ENCODE measurements at regions not wholly inside any gene's neighbourhood (a gene's known extent, or its start where the extent isn't known, plus 50 kb on each side); places are given as distances from the start of the nearest gene placed in this dataset.

DNA sequence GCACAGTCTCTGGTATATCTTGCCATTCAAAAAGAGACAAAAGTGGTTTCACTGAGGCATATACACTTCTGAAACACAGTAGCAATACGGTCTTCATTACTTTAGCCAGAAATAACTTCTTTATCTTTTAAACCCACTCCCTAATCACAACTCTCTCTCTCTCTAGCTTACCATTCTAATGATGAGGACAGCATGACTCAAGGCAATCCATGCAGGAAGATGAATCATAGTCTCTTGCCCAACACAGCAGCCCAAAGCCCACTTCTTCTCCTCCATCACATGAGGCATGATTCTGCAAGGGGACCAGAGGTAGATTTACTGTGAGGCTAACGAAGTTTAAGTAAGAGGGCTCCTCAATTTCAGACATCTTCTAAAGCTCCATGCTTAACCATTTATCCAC, 285.0 kb upstream of the NR5A2 start:
- H3K27me3 ChIP-seq (ENCODE audit: control insufficient read depth in 2 of 2, insufficient read depth in 2 of 2, low read length in 2 of 2) = no peaks in the 10 kb centered on the region
- H3K4me1 ChIP-seq (ENCODE audit: control insufficient read depth in 2 of 2, insufficient read depth in 2 of 2, low read length in 2 of 2) = no peaks in the 10 kb centered on the region
- H3K27ac ChIP-seq (ENCODE audit: low read depth in 2 of 2, low read length in 2 of 2) = no peak overlapping the region
- no peaks in the 10 kb centered on the region for H3K36me3 ChIP-seq (ENCODE audit: control insufficient read depth in 2 of 2, insufficient read depth in 2 of 2, low read length in 2 of 2)
- H3K9ac ChIP-seq (ENCODE audit: low read depth in 1 of 2, low read length in 2 of 2) = no peak overlapping the region
- no peaks in the 10 kb centered on the region for H3K9me3 ChIP-seq (ENCODE audit: control insufficient read depth in 2 of 2, low read length in 2 of 2)
- no peak overlapping the region for H3K4me3 ChIP-seq (ENCODE audit: low read length in 2 of 2)

DNA sequence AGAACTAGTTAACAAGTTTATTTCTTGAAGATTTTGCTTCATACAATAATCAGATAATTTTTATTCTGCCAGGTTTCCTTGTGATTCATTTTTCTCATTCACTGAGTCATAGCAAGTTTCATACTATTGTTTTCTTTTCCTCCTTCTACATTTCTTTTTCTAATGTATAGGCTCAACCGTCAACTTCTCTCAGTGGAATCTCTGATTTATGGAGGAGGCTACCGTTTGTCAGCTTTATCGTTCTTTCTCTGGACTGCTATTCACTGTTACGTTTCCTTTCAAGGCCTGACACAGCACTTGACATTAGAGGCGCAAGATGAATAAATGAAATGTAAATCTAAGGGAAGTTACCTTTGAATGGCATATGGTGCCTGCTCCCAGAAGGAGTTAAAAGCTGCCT, 284.3 kb upstream of the NR5A2 start:
- no peak overlapping the region for H3K9ac ChIP-seq (ENCODE audit: low read depth in 1 of 2, low read length in 2 of 2)
- H3K4me3 ChIP-seq (ENCODE audit: low read length in 2 of 2) = no peak overlapping the region
- no peaks in the 10 kb centered on the region for H3K4me1 ChIP-seq (ENCODE audit: control insufficient read depth in 2 of 2, insufficient read depth in 2 of 2, low read length in 2 of 2)
- H3K9me3 ChIP-seq (ENCODE audit: control insufficient read depth in 2 of 2, low read length in 2 of 2) = no peaks in the 10 kb centered on the region
- H3K27ac ChIP-seq (ENCODE audit: low read depth in 2 of 2, low read length in 2 of 2) = no peak overlapping the region
- no peaks in the 10 kb centered on the region for H3K27me3 ChIP-seq (ENCODE audit: control insufficient read depth in 2 of 2, insufficient read depth in 2 of 2, low read length in 2 of 2)
- H3K36me3 ChIP-seq (ENCODE audit: control insufficient read depth in 2 of 2, insufficient read depth in 2 of 2, low read length in 2 of 2) = no peaks in the 10 kb centered on the region

DNA sequence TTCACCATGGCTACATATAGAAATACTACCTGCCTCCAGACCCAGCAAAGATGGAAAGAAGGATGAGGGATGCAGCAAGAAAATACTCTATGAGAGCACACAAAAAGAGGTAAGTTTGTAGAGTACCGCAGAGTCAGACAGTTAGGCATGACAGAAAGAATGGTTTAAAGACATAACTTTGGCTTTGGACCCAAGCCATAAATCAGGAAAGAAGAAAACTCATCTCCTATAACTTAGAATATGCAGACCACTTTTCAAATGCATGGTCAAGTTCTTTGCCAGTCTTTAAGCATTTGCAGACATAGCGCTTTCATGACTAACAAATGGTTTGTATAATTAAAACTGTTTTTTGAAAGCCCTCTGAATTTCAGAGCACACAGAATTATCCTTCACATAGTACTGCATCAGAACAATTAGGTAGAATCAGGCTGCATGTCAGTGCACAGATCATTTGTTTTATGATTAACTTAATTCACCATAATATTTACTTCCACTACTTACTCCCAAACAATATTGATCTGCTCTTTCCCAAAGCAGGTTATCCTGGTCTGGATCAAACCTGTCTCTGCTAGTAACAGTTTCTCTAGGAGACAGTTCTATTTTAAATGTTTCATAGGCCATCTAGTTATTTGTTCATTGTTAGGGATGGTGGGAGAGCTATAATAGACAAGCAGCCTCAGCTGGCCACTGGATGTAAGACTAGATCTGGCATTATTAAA, 280.7 kb upstream of the NR5A2 start:
- Histone ChIP-seq H3K36me3 (ENCODE audit: control insufficient read depth in 2 of 2, insufficient read depth in 2 of 2, low read length in 2 of 2) (no peaks in the 10 kb centered on the region), H3K27ac (ENCODE audit: low read depth in 2 of 2, low read length in 2 of 2) (no peak overlapping the region), H3K27me3 (ENCODE audit: control insufficient read depth in 2 of 2, insufficient read depth in 2 of 2, low read length in 2 of 2) (no peaks in the 10 kb centered on the region), H3K9me3 (ENCODE audit: control insufficient read depth in 2 of 2, low read length in 2 of 2) (no peaks in the 10 kb centered on the region), H3K9ac (ENCODE audit: low read depth in 1 of 2, low read length in 2 of 2) (no peak overlapping the region), H3K4me3 (ENCODE audit: low read length in 2 of 2) (no peak overlapping the region), H3K4me1 (ENCODE audit: control insufficient read depth in 2 of 2, insufficient read depth in 2 of 2, low read length in 2 of 2) (no peaks in the 10 kb centered on the region)

DNA sequence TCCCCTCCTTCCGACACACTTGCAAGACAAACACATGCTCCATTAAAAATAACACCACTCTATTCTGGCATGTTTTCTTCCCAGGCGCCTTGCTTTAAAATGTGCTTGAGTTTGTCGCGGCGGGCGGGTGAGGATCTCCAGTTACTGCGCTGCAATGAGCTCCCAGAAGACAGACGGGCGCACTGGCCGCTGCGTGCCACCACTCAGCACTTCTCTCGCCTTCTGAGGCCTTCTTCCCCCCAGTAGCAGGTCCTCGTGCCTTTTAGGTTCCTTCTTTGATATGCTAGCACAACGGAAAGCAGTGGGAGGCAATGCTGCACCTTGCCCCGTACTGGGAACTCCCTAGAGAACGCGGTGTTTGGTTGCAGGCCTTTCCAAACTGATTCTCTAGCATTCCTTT, 279.5 kb upstream of the NR5A2 start:
- H3K9ac ChIP-seq (ENCODE audit: low read depth in 1 of 2, low read length in 2 of 2) = no peak overlapping the region
- no peak overlapping the region for H3K27ac ChIP-seq (ENCODE audit: low read depth in 2 of 2, low read length in 2 of 2)
- H3K4me1 ChIP-seq (ENCODE audit: control insufficient read depth in 2 of 2, insufficient read depth in 2 of 2, low read length in 2 of 2) = no peaks in the 10 kb centered on the region
- H3K4me3 ChIP-seq (ENCODE audit: low read length in 2 of 2) = no peak overlapping the region
- H3K27me3 ChIP-seq (ENCODE audit: control insufficient read depth in 2 of 2, insufficient read depth in 2 of 2, low read length in 2 of 2) = no peaks in the 10 kb centered on the region
- H3K9me3 ChIP-seq (ENCODE audit: control insufficient read depth in 2 of 2, low read length in 2 of 2) = no peaks in the 10 kb centered on the region
- no peaks in the 10 kb centered on the region for H3K36me3 ChIP-seq (ENCODE audit: control insufficient read depth in 2 of 2, insufficient read depth in 2 of 2, low read length in 2 of 2)

DNA sequence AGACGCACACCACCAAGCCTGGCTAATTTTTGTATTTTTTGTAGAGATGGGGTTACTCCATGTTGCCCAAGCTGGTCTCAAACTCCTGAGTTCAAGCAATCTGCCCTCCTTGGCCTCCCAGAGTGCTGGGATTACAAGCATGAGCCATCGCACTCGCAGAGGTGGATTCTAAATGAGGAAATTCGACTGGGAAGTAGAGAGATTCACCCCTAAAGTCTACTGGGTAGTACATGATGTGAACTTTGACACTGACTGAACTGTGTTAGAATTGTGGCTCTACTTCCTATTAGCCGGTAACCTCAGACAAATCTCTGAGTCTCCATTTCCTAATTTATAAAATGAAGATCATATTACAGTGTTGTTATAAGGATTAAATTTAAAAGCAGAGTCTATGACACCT, 276.0 kb upstream of the NR5A2 start:
- Histone ChIP-seq H3K27ac (ENCODE audit: low read depth in 2 of 2, low read length in 2 of 2) (no peak overlapping the region), H3K36me3 (ENCODE audit: control insufficient read depth in 2 of 2, insufficient read depth in 2 of 2, low read length in 2 of 2) (no peaks in the 10 kb centered on the region), H3K4me1 (ENCODE audit: control insufficient read depth in 2 of 2, insufficient read depth in 2 of 2, low read length in 2 of 2) (no peaks in the 10 kb centered on the region), H3K27me3 (ENCODE audit: control insufficient read depth in 2 of 2, insufficient read depth in 2 of 2, low read length in 2 of 2) (no peaks in the 10 kb centered on the region), H3K9ac (ENCODE audit: low read depth in 1 of 2, low read length in 2 of 2) (no peak overlapping the region), H3K4me3 (ENCODE audit: low read length in 2 of 2) (no peak overlapping the region), H3K9me3 (ENCODE audit: control insufficient read depth in 2 of 2, low read length in 2 of 2) (no peaks in the 10 kb centered on the region)

DNA sequence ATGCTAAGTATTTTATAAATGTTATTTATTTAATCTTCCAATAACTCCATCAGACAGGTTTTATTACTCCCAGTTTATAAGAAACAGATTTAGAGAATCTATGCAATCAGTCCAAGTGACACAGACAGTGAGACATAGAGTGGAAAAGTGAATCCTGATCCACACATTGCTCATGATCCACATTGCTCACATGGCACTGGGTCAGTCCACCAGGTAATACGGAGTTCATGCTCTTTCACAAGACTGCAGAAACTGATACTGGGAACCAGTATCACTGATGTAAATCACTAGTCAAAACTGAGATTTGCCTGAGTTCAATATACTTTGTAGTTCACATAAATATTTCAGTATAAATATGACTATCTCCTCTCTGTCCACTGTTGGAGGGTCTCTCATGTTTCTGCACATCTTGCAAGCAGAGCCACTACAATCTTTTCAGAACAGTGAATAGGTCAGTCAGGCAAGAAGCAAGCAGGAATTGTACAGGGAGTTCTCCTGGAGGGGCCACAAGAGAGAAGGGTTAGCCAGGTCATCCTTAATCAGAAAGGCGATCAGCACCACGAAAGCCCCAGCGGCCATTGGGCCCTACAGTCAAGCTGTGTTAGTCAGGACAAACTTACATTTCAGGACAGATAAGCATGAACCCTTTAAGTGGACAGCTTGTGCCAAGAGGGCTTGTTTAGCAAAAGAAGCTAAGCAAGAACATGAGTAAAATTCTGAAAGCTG, 275.4 kb upstream of the NR5A2 start:
- Histone ChIP-seq H3K9me3 (ENCODE audit: control insufficient read depth in 2 of 2, low read length in 2 of 2) (no peaks in the 10 kb centered on the region), H3K27me3 (ENCODE audit: control insufficient read depth in 2 of 2, insufficient read depth in 2 of 2, low read length in 2 of 2) (no peaks in the 10 kb centered on the region), H3K27ac (ENCODE audit: low read depth in 2 of 2, low read length in 2 of 2) (no peak overlapping the region), H3K36me3 (ENCODE audit: control insufficient read depth in 2 of 2, insufficient read depth in 2 of 2, low read length in 2 of 2) (no peaks in the 10 kb centered on the region), H3K4me1 (ENCODE audit: control insufficient read depth in 2 of 2, insufficient read depth in 2 of 2, low read length in 2 of 2) (no peaks in the 10 kb centered on the region), H3K9ac (ENCODE audit: low read depth in 1 of 2, low read length in 2 of 2) (no peak overlapping the region), H3K4me3 (ENCODE audit: low read length in 2 of 2) (no peak overlapping the region)

DNA sequence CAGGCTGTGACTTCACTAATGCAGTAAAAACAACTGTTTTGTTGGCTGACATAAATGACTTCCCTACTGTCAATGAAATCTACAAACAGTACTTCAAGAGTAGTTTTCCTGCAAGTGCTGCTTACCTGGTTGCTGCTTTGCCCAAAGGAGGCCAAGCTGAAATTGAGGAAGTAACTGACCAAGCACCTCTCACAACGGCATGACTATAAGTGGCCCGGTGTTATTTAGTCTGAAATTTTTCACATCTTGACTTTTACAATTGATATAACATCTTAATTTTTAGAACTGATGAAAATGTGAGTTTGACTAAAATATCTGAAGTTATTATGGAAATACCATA, 274.9 kb upstream of the NR5A2 start:
- Histone ChIP-seq H3K27ac (ENCODE audit: low read depth in 2 of 2, low read length in 2 of 2) (no peak overlapping the region), H3K9ac (ENCODE audit: low read depth in 1 of 2, low read length in 2 of 2) (no peak overlapping the region), H3K36me3 (ENCODE audit: control insufficient read depth in 2 of 2, insufficient read depth in 2 of 2, low read length in 2 of 2) (no peaks in the 10 kb centered on the region), H3K27me3 (ENCODE audit: control insufficient read depth in 2 of 2, insufficient read depth in 2 of 2, low read length in 2 of 2) (no peaks in the 10 kb centered on the region), H3K4me3 (ENCODE audit: low read length in 2 of 2) (no peak overlapping the region), H3K9me3 (ENCODE audit: control insufficient read depth in 2 of 2, low read length in 2 of 2) (no peaks in the 10 kb centered on the region), H3K4me1 (ENCODE audit: control insufficient read depth in 2 of 2, insufficient read depth in 2 of 2, low read length in 2 of 2) (no peaks in the 10 kb centered on the region)

DNA sequence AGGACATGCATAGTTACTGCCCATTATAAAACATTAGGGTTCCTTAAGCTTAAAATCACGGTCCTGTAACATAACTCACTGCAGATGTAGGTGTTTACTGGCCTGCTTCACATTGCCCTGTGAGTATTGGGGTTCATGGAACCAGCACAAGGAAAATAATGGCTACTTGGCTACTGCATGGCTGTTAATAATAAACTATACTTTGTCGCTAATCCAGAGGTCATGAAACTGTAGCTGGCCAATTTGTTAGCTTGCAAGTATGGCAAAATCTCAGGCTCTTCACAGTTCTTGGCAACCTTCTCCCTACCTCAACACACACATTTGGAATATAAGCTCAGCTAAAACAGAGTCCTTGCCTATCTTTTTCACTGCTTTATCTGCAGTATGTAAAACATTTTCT, 274.0 kb upstream of the NR5A2 start:
- Histone ChIP-seq H3K9ac (ENCODE audit: low read depth in 1 of 2, low read length in 2 of 2) (no peak overlapping the region), H3K27ac (ENCODE audit: low read depth in 2 of 2, low read length in 2 of 2) (no peak overlapping the region), H3K36me3 (ENCODE audit: control insufficient read depth in 2 of 2, insufficient read depth in 2 of 2, low read length in 2 of 2) (no peaks in the 10 kb centered on the region), H3K4me1 (ENCODE audit: control insufficient read depth in 2 of 2, insufficient read depth in 2 of 2, low read length in 2 of 2) (no peaks in the 10 kb centered on the region), H3K9me3 (ENCODE audit: control insufficient read depth in 2 of 2, low read length in 2 of 2) (no peaks in the 10 kb centered on the region), H3K4me3 (ENCODE audit: low read length in 2 of 2) (no peak overlapping the region), H3K27me3 (ENCODE audit: control insufficient read depth in 2 of 2, insufficient read depth in 2 of 2, low read length in 2 of 2) (no peaks in the 10 kb centered on the region)

DNA sequence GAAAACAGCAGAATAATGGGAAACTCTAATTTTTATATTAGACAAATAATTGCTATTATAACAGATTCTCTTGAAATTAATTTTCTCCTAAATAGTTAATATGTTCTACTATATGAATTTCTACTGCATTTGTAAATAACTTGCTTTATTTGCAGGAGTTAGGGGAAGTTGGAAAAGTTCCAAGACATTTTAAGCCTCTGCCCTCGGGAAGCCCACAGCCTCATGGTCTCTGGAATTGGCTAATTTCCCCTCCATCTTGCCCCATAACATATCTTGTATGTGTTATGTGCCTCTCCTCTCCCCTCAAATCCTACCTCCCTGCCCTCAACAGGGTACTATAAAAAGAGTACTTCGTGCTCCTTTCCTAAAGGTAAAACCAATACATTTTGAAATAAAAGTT, 271.4 kb upstream of the NR5A2 start:
- no peak overlapping the region for H3K9ac ChIP-seq (ENCODE audit: low read depth in 1 of 2, low read length in 2 of 2)
- H3K36me3 ChIP-seq (ENCODE audit: control insufficient read depth in 2 of 2, insufficient read depth in 2 of 2, low read length in 2 of 2) = no peaks in the 10 kb centered on the region
- H3K27ac ChIP-seq (ENCODE audit: low read depth in 2 of 2, low read length in 2 of 2) = no peak overlapping the region
- no peaks in the 10 kb centered on the region for H3K9me3 ChIP-seq (ENCODE audit: control insufficient read depth in 2 of 2, low read length in 2 of 2)
- H3K4me1 ChIP-seq (ENCODE audit: control insufficient read depth in 2 of 2, insufficient read depth in 2 of 2, low read length in 2 of 2) = no peaks in the 10 kb centered on the region
- H3K27me3 ChIP-seq (ENCODE audit: control insufficient read depth in 2 of 2, insufficient read depth in 2 of 2, low read length in 2 of 2) = no peaks in the 10 kb centered on the region
- H3K4me3 ChIP-seq (ENCODE audit: low read length in 2 of 2) = no peak overlapping the region

DNA sequence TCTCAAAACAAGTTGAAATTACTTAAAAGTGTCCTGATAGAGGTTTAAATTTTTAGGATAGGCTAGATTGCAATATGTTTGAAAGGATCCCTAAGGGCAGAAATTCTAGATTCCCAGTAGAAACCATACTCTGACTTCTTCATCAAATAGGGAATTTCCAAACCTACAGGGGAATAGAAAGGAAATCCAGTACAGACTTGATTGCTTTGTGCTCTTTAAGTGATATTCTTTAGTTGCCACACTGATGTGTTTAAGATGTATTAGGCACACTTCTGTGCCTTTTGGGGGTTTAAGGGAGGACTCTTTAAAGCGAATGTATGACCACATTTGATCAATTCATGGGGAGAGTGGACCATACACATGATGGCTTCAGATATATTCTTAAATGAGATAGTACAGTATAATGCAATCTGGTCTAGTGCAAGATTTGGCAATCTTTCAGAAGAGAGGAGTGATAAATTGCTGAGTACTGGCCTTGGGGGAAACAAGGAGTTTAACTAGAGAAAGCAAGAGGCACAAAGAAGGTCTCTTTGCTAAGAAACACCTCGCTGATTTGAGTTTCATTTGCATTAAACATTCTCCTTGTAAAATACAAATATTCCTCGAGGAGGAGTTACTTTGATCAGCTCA, 268.8 kb upstream of the NR5A2 start:
- H3K9ac ChIP-seq (ENCODE audit: low read depth in 1 of 2, low read length in 2 of 2) = no peak overlapping the region
- no peak overlapping the region for H3K27ac ChIP-seq (ENCODE audit: low read depth in 2 of 2, low read length in 2 of 2)
- H3K9me3 ChIP-seq (ENCODE audit: control insufficient read depth in 2 of 2, low read length in 2 of 2) = no peaks in the 10 kb centered on the region
- no peaks in the 10 kb centered on the region for H3K36me3 ChIP-seq (ENCODE audit: control insufficient read depth in 2 of 2, insufficient read depth in 2 of 2, low read length in 2 of 2)
- H3K4me3 ChIP-seq (ENCODE audit: low read length in 2 of 2) = no peak overlapping the region
- H3K4me1 ChIP-seq (ENCODE audit: control insufficient read depth in 2 of 2, insufficient read depth in 2 of 2, low read length in 2 of 2) = no peaks in the 10 kb centered on the region
- H3K27me3 ChIP-seq (ENCODE audit: control insufficient read depth in 2 of 2, insufficient read depth in 2 of 2, low read length in 2 of 2) = no peaks in the 10 kb centered on the region

Measured in mucosa of rectum (tissue), 2 donors.